Aorta (tissue), 5 donors: ENCODE measurements at regions not wholly inside any gene's neighbourhood (a gene's known extent, or its start where the extent isn't known, plus 50 kb on each side); places are given as distances from the start of the nearest gene placed in this dataset.

Experiments
- ATAC-seq: fragments of 200-7000 bp; cut with Tn5 transposase; one replicate; pipeline ENCODE4 v1.9.1; 2022; ENCODE audit warnings: moderate library complexity; ENCODE audit not compliant: low FRiP score
- DNase-seq, 2 donors: peaks; one replicate each; pipeline ENCODE4 v3.0.0-alpha.2; 2020
- H3K27ac ChIP-seq, 2 donors: one replicate each; pipeline ENCODE4 v1.5.1; 2013; ENCODE audit warnings: low read length in 2 of 2, mild to moderate bottlenecking in 2 of 2, moderate library complexity in 2 of 2, control low read depth in 1 of 2, inconsistent platforms in 1 of 2, low read depth in 1 of 2
- H3K27me3 ChIP-seq, 2 donors: one replicate each; pipeline ENCODE4 v1.6.1; 2013; ENCODE audit warnings: control low read depth in 1 of 2, low read length in 1 of 2, mild to moderate bottlenecking in 1 of 2, moderate library complexity in 1 of 2; ENCODE audit not compliant: insufficient read depth in 2 of 2, control insufficient read depth in 1 of 2
- H3K36me3 ChIP-seq, 2 donors: one replicate each; pipeline ENCODE4 v1.6.1; 2013; ENCODE audit warnings: control low read depth in 1 of 2, low read length in 1 of 2, mild to moderate bottlenecking in 1 of 2; ENCODE audit not compliant: insufficient read depth in 2 of 2, control insufficient read depth in 1 of 2
- H3K4me1 ChIP-seq, 2 donors: one replicate each; pipeline ENCODE4 v1.6.1; 2013; ENCODE audit warnings: low read length in 2 of 2, control low read depth in 1 of 2, mild to moderate bottlenecking in 1 of 2, moderate library complexity in 1 of 2; ENCODE audit not compliant: insufficient read depth in 2 of 2, control insufficient read depth in 1 of 2
- H3K4me3 ChIP-seq, 2 donors: one replicate each; pipeline ENCODE4 v1.5.1; 2013; ENCODE audit warnings: low read length in 2 of 2, control low read depth in 1 of 2, mild to moderate bottlenecking in 1 of 2
- H3K9me3 ChIP-seq: one replicate; pipeline ENCODE4 v1.6.1; 2013; ENCODE audit warnings: mild to moderate bottlenecking, low read length; ENCODE audit not compliant: control insufficient read depth
- WGBS, 2 donors: extraction: QIAGEN DNeasy Blood & Tissue Kit; methylation state at CpG; one replicate each; pipeline ENCODE4 v1.1.7; 2013; 5-methylcytosine and 5-hydroxymethylcytosine counted together
- intact Hi-C, 2 donors: fragments of 100-400 bp; cut with DNase I; formaldehyde crosslinking; loops; one replicate each; pipeline versions ENCODE4 v1.14.2 to v1.15.0; 2022
- donor health status: healthy with polysubstance abuse.
- donor health status: Bipolar disorder and iron deficiency.
- donor health status: DM: no; HTN: no; CAD: no.
- donor health status: DM: no; HTN: no; CAD: no.
- donor health status: DM: yes; HTN: yes; CAD: no.

DNA sequence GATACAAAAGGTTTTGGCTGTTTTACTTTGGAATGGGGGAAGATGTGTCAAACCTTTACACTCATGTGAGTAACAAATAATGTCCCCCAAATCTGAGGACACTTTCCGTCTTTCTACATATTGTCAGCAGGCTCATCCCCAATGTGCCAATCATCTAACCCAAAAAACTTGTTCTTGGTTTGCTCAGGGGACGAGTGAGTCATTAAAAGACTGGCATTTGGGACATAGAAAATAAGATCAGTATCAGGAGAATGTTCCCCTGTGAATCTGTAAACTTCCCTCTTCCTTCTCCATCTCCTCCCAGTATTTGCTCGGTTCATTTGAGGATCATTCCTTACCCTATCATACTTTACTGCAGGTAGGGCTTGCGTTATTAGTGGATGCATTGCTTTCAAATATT lies 194.1 kb upstream of the RUNX1 start:
- no peaks in the 10 kb centered on the region for H3K27me3 ChIP-seq
- H3K4me1 ChIP-seq: peaks cover 0 to 5% of the 10 kb centered on the region in 2 donors
- no peaks in the 10 kb centered on the region for H3K9me3 ChIP-seq
- 83 to 87% methylated on average over 4 of the region's 4 CpGs for WGBS, 2 donors
- no peaks in the 10 kb centered on the region for H3K36me3 ChIP-seq
- no peak for ATAC-seq
- DNase-seq: no peak
- no peak overlapping the region for H3K4me3 ChIP-seq
- H3K27ac ChIP-seq: no peak overlapping the region
- intact Hi-C loops: no loop called here

DNA sequence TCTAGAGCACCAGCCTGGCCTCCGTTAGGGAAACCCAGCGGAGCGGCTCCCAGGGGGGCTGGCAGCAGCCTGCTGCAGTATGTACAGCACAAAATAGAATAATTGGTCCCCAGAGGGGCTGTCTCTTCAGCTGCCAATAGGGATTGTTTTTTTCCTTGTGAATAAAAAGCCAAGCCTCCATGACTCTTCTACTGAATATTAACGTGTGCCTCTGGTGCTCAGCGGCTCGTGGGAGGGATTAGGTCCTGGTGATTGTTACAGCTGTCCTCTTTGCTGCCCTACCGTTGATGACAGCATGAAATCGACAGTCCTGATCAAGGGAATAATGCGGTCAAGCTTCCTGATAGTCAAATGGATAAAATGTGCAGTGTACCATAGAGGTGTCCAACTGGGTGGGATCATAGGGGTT lies 190.7 kb upstream of the RUNX1 start:
- Histone ChIP-seq H3K9me3 (no peaks in the 10 kb centered on the region), H3K4me1 (peaks cover 0 to 5% of the 10 kb centered on the region in 2 donors), H3K27ac (no peak overlapping the region), H3K4me3 (no peak overlapping the region), H3K36me3 (no peaks in the 10 kb centered on the region), H3K27me3 (no peaks in the 10 kb centered on the region)
- ATAC-seq (peak; percentile 44), DNase-seq (no peak)
- intact Hi-C loops: no loop called here
- 15 to 20% methylated on average over 9 of the region's 9 CpGs for WGBS, 2 donors

DNA sequence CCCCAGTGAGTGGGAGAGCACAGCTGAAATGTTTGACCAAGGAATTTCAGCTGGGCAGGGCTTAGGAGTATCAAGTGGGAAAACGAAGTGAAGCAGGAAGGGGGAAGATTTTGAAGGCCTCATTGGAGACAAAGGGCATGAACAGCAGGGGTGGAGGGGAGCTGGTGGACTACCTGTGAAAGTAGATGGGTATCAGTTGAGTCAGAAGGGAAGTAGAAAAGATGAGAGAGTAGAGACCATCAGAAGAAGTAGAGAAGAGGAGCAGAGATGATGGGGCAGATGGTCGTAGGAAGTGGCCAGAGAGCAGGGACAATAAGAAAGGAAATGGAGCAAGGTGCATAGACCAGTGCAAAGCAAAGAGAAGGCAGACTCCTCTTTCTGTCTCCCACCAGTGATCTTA lies 189.0 kb upstream of the RUNX1 start:
- Histone ChIP-seq H3K27me3 (no peaks in the 10 kb centered on the region), H3K4me1 (peaks cover 0 to 5% of the 10 kb centered on the region in 2 donors), H3K27ac (no peak overlapping the region), H3K36me3 (no peaks in the 10 kb centered on the region), H3K4me3 (no peak overlapping the region), H3K9me3 (no peaks in the 10 kb centered on the region)
- intact Hi-C loops: no loop called here
- DNase-seq: no peak
- 88 to 94% methylated on average over 2 of the region's 2 CpGs for WGBS, 2 donors
- ATAC-seq: no peak

DNA sequence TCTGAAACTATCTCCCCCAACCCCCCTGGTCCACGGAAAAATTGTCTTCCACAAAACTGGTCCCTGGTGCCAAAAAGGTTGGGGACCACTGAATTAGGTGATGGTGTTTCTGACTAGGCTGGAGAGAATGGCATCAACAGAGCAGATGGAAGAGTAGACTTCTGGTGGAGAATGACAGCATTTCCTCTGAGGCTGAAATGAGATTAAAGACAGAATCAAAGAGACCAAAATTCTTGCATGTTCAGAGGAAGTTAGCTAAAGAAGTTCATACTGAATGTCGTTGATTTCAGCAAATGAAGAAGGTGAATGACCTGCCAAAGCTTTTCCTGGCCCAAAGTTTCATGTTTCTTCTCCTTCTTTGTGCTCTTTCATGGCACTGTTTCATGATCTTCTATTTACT lies 188.2 kb upstream of the RUNX1 start:
- no peak overlapping the region for H3K4me3 ChIP-seq
- intact Hi-C loops: no loop called here
- no peaks in the 10 kb centered on the region for H3K9me3 ChIP-seq
- no peak for ATAC-seq
- 79 to 84% methylated on average over 2 of the region's 2 CpGs for WGBS, 2 donors
- H3K36me3 ChIP-seq: no peaks in the 10 kb centered on the region
- DNase-seq: no peak
- H3K27ac ChIP-seq: no peak overlapping the region
- H3K27me3 ChIP-seq: no peaks in the 10 kb centered on the region
- peaks cover 0 to 5% of the 10 kb centered on the region in 2 donors for H3K4me1 ChIP-seq

DNA sequence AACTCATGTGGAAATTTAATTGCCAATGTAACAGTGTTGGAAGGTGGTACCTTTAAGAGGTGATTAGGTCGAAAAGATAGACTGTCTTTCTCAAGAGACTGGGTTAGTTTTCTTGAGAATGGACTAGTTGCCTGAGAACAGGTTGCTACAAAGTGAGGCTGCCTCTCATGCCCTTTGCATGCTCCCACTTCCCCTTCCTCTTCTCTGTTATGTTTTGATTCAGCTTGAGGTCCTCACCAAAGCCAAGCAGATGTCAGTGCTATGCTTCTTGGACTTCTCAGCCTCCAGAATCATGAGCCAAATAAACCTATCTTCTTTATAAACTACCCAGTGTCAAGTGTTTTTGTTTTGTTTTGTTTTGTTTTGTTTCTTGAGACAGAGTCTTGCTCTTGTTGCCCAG lies 187.0 kb upstream of the RUNX1 start:
- Histone ChIP-seq H3K9me3 (no peaks in the 10 kb centered on the region), H3K4me1 (peaks cover 0 to 5% of the 10 kb centered on the region in 2 donors), H3K36me3 (no peaks in the 10 kb centered on the region), H3K27me3 (no peaks in the 10 kb centered on the region), H3K27ac (no peak overlapping the region), H3K4me3 (no peak overlapping the region)
- intact Hi-C loops: no loop called here
- WGBS, 2 donors: 95 to 100% methylated on average over 1 of the region's 1 CpG
- no peak for DNase-seq
- no peak for ATAC-seq

DNA sequence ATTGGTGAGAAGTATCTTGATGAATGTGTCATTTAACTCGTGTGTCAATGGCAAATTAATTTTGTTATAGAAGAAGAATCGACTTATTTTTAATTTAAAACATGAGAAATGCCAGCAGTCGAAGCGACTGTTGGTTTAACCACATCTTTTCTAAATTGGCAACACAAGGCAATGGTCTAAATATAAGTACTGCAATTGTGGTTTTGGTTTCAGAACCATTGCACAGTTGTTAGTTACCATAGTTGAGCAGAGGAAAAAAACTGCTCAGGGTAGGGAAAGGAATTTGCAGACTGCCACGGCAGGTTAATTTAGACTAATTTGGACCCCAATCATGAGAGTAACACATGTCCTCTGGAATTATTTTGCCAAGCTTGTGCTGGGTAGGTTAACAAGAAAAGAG lies 185.6 kb upstream of the RUNX1 start:
- peaks cover 1% of the 10 kb centered on the region for H3K9me3 ChIP-seq
- no peak overlapping the region for H3K27ac ChIP-seq
- H3K4me3 ChIP-seq: no peak overlapping the region
- H3K4me1 ChIP-seq: peaks cover 0 to 3% of the 10 kb centered on the region in 2 donors
- 74 to 76% methylated on average over 5 of the region's 5 CpGs for WGBS, 2 donors
- intact Hi-C loops: no loop called here
- no peaks in the 10 kb centered on the region for H3K27me3 ChIP-seq
- no peak for ATAC-seq
- no peak for DNase-seq
- H3K36me3 ChIP-seq: no peaks in the 10 kb centered on the region

DNA sequence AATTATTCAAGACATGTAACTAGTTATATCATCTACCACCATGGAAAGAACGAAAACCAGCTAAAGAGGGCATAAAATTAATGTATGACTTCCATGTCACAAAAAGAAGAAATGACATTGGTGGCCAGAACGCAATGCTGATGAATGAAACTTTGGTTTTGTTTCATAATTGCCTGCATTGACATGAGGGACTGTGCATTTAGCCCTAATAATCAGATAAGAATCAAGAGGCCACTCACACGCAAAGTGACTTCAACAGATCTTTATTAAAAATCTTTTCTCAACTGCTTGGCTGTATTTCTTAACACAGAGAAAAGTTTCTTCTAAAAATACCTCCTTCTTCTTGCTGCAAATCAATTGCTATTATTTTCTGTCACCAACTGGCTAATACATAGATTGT lies 184.7 kb upstream of the RUNX1 start:
- Histone ChIP-seq H3K36me3 (no peaks in the 10 kb centered on the region), H3K27ac (no peak overlapping the region), H3K4me1 (no peaks in the 10 kb centered on the region), H3K27me3 (no peaks in the 10 kb centered on the region), H3K4me3 (no peak overlapping the region), H3K9me3 (peaks cover 1% of the 10 kb centered on the region)
- 87 to 91% methylated on average over 3 of the region's 3 CpGs for WGBS, 2 donors
- DNase-seq: no peak
- no peak for ATAC-seq
- intact Hi-C loops: no loop called here

DNA sequence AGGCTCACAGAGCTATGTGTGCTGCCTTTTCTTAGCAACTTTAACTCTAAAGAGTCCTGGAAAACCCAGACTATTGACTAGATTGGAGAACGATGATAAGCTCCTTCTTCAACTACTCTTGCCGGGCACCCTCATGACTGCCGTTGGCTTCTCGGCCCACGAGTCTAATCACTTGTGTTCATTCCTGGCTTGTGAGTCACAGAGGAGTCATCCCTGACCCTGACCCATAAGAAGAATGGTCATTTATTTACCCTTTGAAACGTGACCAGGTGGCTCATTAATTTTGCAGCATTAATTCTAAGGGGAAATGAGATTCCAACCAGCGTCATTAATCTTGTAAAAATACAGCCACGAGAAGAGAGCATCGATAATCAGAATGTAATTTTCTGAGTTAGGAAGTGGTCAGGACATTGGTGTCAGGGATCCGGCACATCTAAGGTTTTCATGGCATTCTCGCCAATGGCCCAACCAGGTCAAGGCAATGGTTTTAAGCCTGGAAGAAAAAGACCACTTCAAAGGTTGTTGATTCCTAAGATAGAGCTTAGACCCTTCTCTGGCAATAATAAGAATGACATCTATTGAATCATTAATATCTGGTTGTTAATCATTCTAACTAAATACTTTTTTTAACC lies 183.6 kb upstream of the RUNX1 start:
- no peak overlapping the region for H3K4me3 ChIP-seq
- ATAC-seq (no peak), DNase-seq (no peak)
- WGBS, 2 donors: 59 to 61% methylated on average over 11 of the region's 11 CpGs
- H3K27me3 ChIP-seq: no peaks in the 10 kb centered on the region
- H3K9me3 ChIP-seq: peaks cover 1% of the 10 kb centered on the region
- H3K27ac ChIP-seq: no peak overlapping the region
- no peaks in the 10 kb centered on the region for H3K4me1 ChIP-seq
- intact Hi-C loops: no loop called here
- no peaks in the 10 kb centered on the region for H3K36me3 ChIP-seq

DNA sequence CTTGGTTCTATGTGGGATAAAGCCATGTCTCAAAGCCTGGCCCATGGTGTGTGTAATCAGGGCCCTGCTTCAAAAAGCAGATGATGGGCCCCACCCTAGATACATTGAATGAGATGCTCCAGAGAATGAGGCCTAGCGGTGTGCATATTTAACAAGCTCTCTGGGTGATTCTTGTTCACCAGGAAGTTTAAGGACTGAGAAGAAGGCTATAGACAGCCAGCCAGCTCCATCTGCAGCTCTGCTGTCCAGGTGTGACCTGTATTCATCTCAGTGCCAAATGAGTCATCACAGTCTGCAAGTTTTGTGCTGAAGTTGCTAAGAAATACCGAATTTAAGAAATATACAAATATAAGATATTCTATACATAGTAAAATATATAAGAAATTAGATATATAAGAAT lies 182.0 kb upstream of the RUNX1 start:
- intact Hi-C loops: no loop called here
- Histone ChIP-seq H3K9me3 (peaks cover 1% of the 10 kb centered on the region), H3K27ac (no peak overlapping the region), H3K4me3 (no peak overlapping the region), H3K4me1 (no peaks in the 10 kb centered on the region), H3K27me3 (no peaks in the 10 kb centered on the region), H3K36me3 (no peaks in the 10 kb centered on the region)
- no peak for DNase-seq
- no peak for ATAC-seq
- 90 to 94% methylated on average over 2 of the region's 2 CpGs for WGBS, 2 donors
